H1 (cell line): ENCODE measurements at regions not wholly inside any gene's neighbourhood (a gene's known extent, or its start where the extent isn't known, plus 50 kb on each side); places are given as distances from the start of the nearest gene placed in this dataset.

Experiments
- CTCF ChIA-PET: fragments of 300-600 bp; sonication (Branson Sonifier 250); formaldehyde crosslinking; loops from one replicate; lab custom pipeline; 2021; ENCODE audit not compliant: partially characterized antibody; lab: Charles Lee
- POLR2A ChIA-PET: fragments of 300-600 bp; sonication (Branson Sonifier 250); formaldehyde crosslinking; loops from one replicate; lab custom pipeline; 2021; ENCODE audit warnings: inconsistent platforms; ENCODE audit not compliant: partially characterized antibody; lab: Charles Lee
- DNase-seq, 2 experiments: peaks; one replicate each; pipeline versions ENCODE4 v3.0.0 to v3.0.0-alpha.2; 2010 to 2022; ENCODE audit warnings: low spot score in 2 of 2, low read depth in 1 of 2, mixed read lengths in 1 of 2
- FAIRE-seq: peaks from 2 replicates; lab custom pipeline; 2011; peaks lifted over from hg19 to GRCh38; lab: Jason Lieb, UNC
- H2AFZ ChIP-seq: 2 replicates; pipeline ENCODE4 v1.8.1; 2012; ENCODE audit warnings: low read length, inconsistent platforms
- H2AK5ac ChIP-seq: 2 replicates; pipeline ENCODE4 v1.6.1; 2013; ENCODE audit warnings: low read depth, low read length
- H2BK120ac ChIP-seq: replicated peaks from 2 replicates; pipeline ENCODE3; 2013; ENCODE audit warnings: low read depth, low read length, inconsistent platforms
- H2BK12ac ChIP-seq: 2 replicates; pipeline ENCODE4 v1.6.1; 2013; ENCODE audit warnings: low read depth, low read length
- H2BK15ac ChIP-seq: 2 replicates; pipeline ENCODE4 v1.6.1; 2013; ENCODE audit warnings: low read length
- H2BK20ac ChIP-seq: 2 replicates; pipeline ENCODE4 v1.6.1; 2013; ENCODE audit warnings: low read length
- H2BK5ac ChIP-seq: 2 replicates; pipeline ENCODE4 v1.6.1; 2013; ENCODE audit warnings: low read depth, low read length
- H3K14ac ChIP-seq: 2 replicates; pipeline ENCODE4 v1.6.1; 2013; ENCODE audit warnings: inconsistent platforms; ENCODE audit not compliant: insufficient read length
- H3K18ac ChIP-seq: 2 replicates; pipeline ENCODE4 v1.6.1; 2013; ENCODE audit warnings: low read length; ENCODE audit errors: extremely low read depth
- H3K23ac ChIP-seq: 2 replicates; pipeline ENCODE4 v1.6.1; 2013; ENCODE audit warnings: inconsistent platforms; ENCODE audit not compliant: insufficient read length
- H3K23me2 ChIP-seq: 2 replicates; pipeline ENCODE4 v1.6.1; 2013; ENCODE audit warnings: low read depth, low read length
- H3K27ac ChIP-seq: 2 replicates; pipeline ENCODE4 v1.6.1; 2011; ENCODE audit warnings: low read depth, low read length, inconsistent platforms
- H3K27me3 ChIP-seq, 4 experiments: replicated peaks in 1 of 4; 1 replicate in 1 of 4; 2 replicates in 3 of 4; pipeline versions ENCODE4 v1.6.1 to v1.8.1; 2011 to 2013; ENCODE audit warnings: low read length in 3 of 4, mild to moderate bottlenecking in 3 of 4, inconsistent platforms in 2 of 4, mixed read lengths in 2 of 4, moderate library complexity in 1 of 4; ENCODE audit not compliant: control insufficient read depth in 3 of 4, insufficient read depth in 3 of 4; ENCODE audit errors: extremely low read depth in 1 of 4
- H3K36me3 ChIP-seq, 4 experiments: 2 replicates each; pipeline versions ENCODE4 v1.6.1 to v1.8.1; 2011 to 2013; ENCODE audit warnings: mild to moderate bottlenecking in 4 of 4, low read length in 3 of 4, moderate library complexity in 2 of 4, control low read depth in 1 of 4, inconsistent platforms in 1 of 4; ENCODE audit not compliant: insufficient read depth in 4 of 4, control insufficient read depth in 2 of 4
- H3K4ac ChIP-seq: replicated peaks from 2 replicates; pipeline ENCODE3; 2013; ENCODE audit warnings: low read length, low read depth, mixed read lengths, inconsistent platforms; ENCODE audit not compliant: insufficient read length
- H3K4me1 ChIP-seq, 4 experiments: replicated peaks in 1 of 4; 1 replicate in 1 of 4; 2 replicates in 3 of 4; pipeline versions ENCODE4 v1.6.1 to v1.8.1; 2011 to 2013; ENCODE audit warnings: low read length in 3 of 4, inconsistent platforms in 2 of 4, mixed read lengths in 1 of 4; ENCODE audit not compliant: insufficient read depth in 4 of 4, control insufficient read depth in 3 of 4
- H3K4me2 ChIP-seq, 2 experiments: 2 replicates each; pipeline versions ENCODE4 v1.6.1 to v1.8.1; 2011 to 2013; ENCODE audit warnings: low read depth in 2 of 2, low read length in 2 of 2, control low read depth in 1 of 2, inconsistent platforms in 1 of 2, mild to moderate bottlenecking in 1 of 2; ENCODE audit not compliant: insufficient read depth in 1 of 2
- H3K4me3 ChIP-seq, 4 experiments: fragments of 200-600, 300-600 bp in 1 of 4; sonication (generic), shearing (Covaris generic), sonication (Bioruptor Twin) in 1 of 4; 2 replicates each; pipeline versions ENCODE4 v1.5.1 to v1.8.1; 2011 to 2016; ENCODE audit warnings: low read length in 4 of 4, low read depth in 3 of 4, control low read depth in 2 of 4, inconsistent platforms in 2 of 4, mild to moderate bottlenecking in 2 of 4, mixed read lengths in 1 of 4, moderate library complexity in 1 of 4; ENCODE audit not compliant: insufficient read depth in 2 of 4; ENCODE audit errors: extremely low read depth in 1 of 4
- H3K56ac ChIP-seq: replicated peaks from 2 replicates; pipeline ENCODE3; 2013; ENCODE audit warnings: low read depth, mild to moderate bottlenecking, mixed read lengths, low read length, inconsistent platforms; ENCODE audit not compliant: insufficient read length
- H3K79me1 ChIP-seq: 2 replicates; pipeline ENCODE4 v1.6.1; 2013; ENCODE audit warnings: low read depth, low read length, control low read depth
- H3K79me2 ChIP-seq, 2 experiments: 2 replicates each; pipeline versions ENCODE4 v1.6.1 to v1.8.1; 2012 to 2013; ENCODE audit warnings: low read length in 2 of 2, mild to moderate bottlenecking in 2 of 2, inconsistent platforms in 1 of 2; ENCODE audit not compliant: insufficient read depth in 2 of 2, control insufficient read depth in 1 of 2
- H3K9ac ChIP-seq, 4 experiments: replicated peaks in 1 of 4; 1 replicate in 1 of 4; 2 replicates in 3 of 4; pipeline versions ENCODE4 v1.6.1 to v1.8.1; 2011 to 2013; ENCODE audit warnings: low read depth in 3 of 4, low read length in 3 of 4, control low read depth in 2 of 4, mild to moderate bottlenecking in 2 of 4, moderate library complexity in 2 of 4, inconsistent platforms in 1 of 4; ENCODE audit errors: extremely low read depth in 1 of 4
- H3K9me3 ChIP-seq, 2 experiments: 2 replicates each; pipeline versions ENCODE4 v1.6.1 to v1.8.1; 2012 to 2013; ENCODE audit warnings: mild to moderate bottlenecking in 2 of 2, moderate library complexity in 2 of 2, control low read depth in 1 of 2, inconsistent platforms in 1 of 2, low read depth in 1 of 2, low read length in 1 of 2, mixed read lengths in 1 of 2; ENCODE audit not compliant: insufficient read depth in 2 of 2
- H4K20me1 ChIP-seq, 2 experiments: replicated peaks in 1 of 2; 2 replicates each; pipeline versions ENCODE3 to v1.8.1; 2011 to 2013; ENCODE audit warnings: inconsistent platforms in 2 of 2, low read length in 2 of 2, mild to moderate bottlenecking in 1 of 2; ENCODE audit not compliant: insufficient read depth in 2 of 2, control insufficient read depth in 1 of 2
- H4K5ac ChIP-seq: 2 replicates; pipeline ENCODE4 v1.6.1; 2013; ENCODE audit warnings: low read length, low read depth, mixed read lengths, inconsistent platforms; ENCODE audit not compliant: insufficient read length
- H4K8ac ChIP-seq: 2 replicates; pipeline ENCODE4 v1.8.0; 2013; ENCODE audit warnings: mild to moderate bottlenecking, moderate library complexity, low read length, inconsistent platforms; ENCODE audit not compliant: insufficient read depth; ENCODE audit errors: extremely low read depth
- H4K91ac ChIP-seq: replicated peaks from 2 replicates; pipeline ENCODE3; 2013; ENCODE audit warnings: low read length, mixed read lengths, inconsistent platforms; ENCODE audit not compliant: insufficient read length
- ASH2L ChIP-seq: fragments of 200-600, 300-600 bp; sonication (generic); IDR thresholded peaks from one replicate; pipeline ENCODE4 v1.7.1; 2017; ENCODE audit warnings: low read length
- JUN ChIP-seq: IDR thresholded peaks from 2 replicates; pipeline ENCODE4 v1.6.1; 2011; ENCODE audit warnings: low read depth, mild to moderate bottlenecking, improper control_type of control experiment, low read length
- RFX5 ChIP-seq: IDR thresholded peaks from 2 replicates; pipeline ENCODE4 v1.6.1; 2011; ENCODE audit warnings: low read depth, low read length, improper control_type of control experiment, borderline replicate concordance
- WGBS, 2 experiments: shearing (Covaris generic) in 1 of 2; methylation state at CpG; one replicate each; pipeline versions ENCODE4 v1.1.6 to v1.1.7; 2013 to 2015; ENCODE audit warnings: low lambda C conversion rate in 2 of 2, mixed read lengths in 2 of 2, inconsistent platforms in 1 of 2, low coverage in 1 of 2, missing lambda C conversion rate in 1 of 2; ENCODE audit not compliant: insufficient replicate concordance in 2 of 2, insufficient coverage in 1 of 2, insufficient read length in 1 of 2; ENCODE audit errors: extremely low coverage in 1 of 2, missing lambda C conversion rate in 1 of 2; 5-methylcytosine and 5-hydroxymethylcytosine counted together

DNA sequence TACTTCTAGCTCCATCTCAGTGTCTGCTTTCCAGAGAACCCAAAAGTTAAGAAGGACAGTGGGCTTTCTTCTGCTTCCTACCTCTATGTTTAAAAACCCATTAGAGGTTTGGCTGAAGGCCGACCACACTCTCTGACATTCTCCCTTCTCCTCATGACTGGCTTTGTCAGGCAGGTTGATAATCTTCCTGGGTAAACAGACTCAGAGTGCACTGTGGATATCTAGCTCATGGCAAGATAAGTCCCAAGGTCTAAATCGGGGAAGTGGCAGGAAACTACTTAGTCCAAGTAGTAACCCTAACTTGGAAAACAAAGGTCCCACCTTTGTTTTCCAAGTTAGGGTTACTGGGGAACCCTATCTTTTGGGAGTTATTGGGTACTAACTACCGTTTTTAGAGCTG is 161.9 kb upstream of the SPAG17 start:
- 64% methylated on average over 3 of the region's 3 CpGs; no CpG with 5 or more reads in 1 of the 2 experiments for WGBS, 2 experiments
- POLR2A ChIA-PET = no interaction called here
- H2BK120ac ChIP-seq = no peak overlapping the region
- H3K23ac ChIP-seq = no peak overlapping the region
- no peak overlapping the region for H2BK15ac ChIP-seq
- no peak overlapping the region for H2AK5ac ChIP-seq
- DNase-seq (no peak), FAIRE-seq (no peak)
- CTCF ChIA-PET = interaction anchor here (0.6 to 1.1 kb wide), 4 partner anchors 29 to 1072 kb away, joined by 3 read pairs; no protein-coding TSS in a partner anchor
- no peak overlapping the region for H3K18ac ChIP-seq
- no peaks in the 10 kb centered on the region for H3K4me1 ChIP-seq
- H3K23me2 ChIP-seq = no peaks in the 10 kb centered on the region
- H2BK20ac ChIP-seq = no peak overlapping the region
- H4K8ac ChIP-seq = no peak overlapping the region
- H3K79me1 ChIP-seq = no peaks in the 10 kb centered on the region
- H3K27ac ChIP-seq = no peak overlapping the region
- no peak overlapping the region for H4K5ac ChIP-seq
- no peak overlapping the region for H3K56ac ChIP-seq
- no peak overlapping the region for H3K14ac ChIP-seq
- H4K20me1 ChIP-seq = no peaks in the 10 kb centered on the region
- H3K27me3 ChIP-seq = no peaks in the 10 kb centered on the region
- no peak overlapping the region for H3K4me2 ChIP-seq
- no peak overlapping the region for H2BK5ac ChIP-seq
- H3K4me3 ChIP-seq = no peak overlapping the region
- H3K79me2 ChIP-seq = no peaks in the 10 kb centered on the region
- no peaks in the 10 kb centered on the region for H3K36me3 ChIP-seq
- 0 out of 2 replicates have a peak overlapping the region, but pooled peaks have one; percentile 67 for H2AFZ ChIP-seq
- H3K9me3 ChIP-seq = no peaks in the 10 kb centered on the region; a peak in 1 of 4 replicates
- H3K4ac ChIP-seq = no peak overlapping the region
- H3K9ac ChIP-seq = no peak overlapping the region
- no peak overlapping the region for H2BK12ac ChIP-seq
- H4K91ac ChIP-seq = no peak overlapping the region
- TF ChIP-seq JUN (no peak), RFX5 (no peak), ASH2L (no peak)
